GM18507 (cell line): ENCODE measurements at regions not wholly inside any gene's neighbourhood (a gene's known extent, or its start where the extent isn't known, plus 50 kb on each side); places are given as distances from the start of the nearest gene placed in this dataset.

Source experiments
- DNase-seq: peaks from one replicate; pipeline ENCODE4 v3.0.0; 2011; ENCODE audit warnings: low read depth; ENCODE audit not compliant: insufficient read length; ENCODE audit errors: extremely low spot score
- FAIRE-seq: peaks from 2 replicates; lab custom pipeline; 2011; peaks lifted over from hg19 to GRCh38; lab: Jason Lieb, UNC

- no peak for FAIRE-seq
- DNase-seq, result no peak
Observed at GRCh38 chr18:78830826-78831225, 148.8 kb upstream of the SALL3 start.

- FAIRE-seq, result no peak
- no peak for DNase-seq
Observed at GRCh38 chr18:78831603-78832002, 148.0 kb upstream of the SALL3 start.

DNA sequence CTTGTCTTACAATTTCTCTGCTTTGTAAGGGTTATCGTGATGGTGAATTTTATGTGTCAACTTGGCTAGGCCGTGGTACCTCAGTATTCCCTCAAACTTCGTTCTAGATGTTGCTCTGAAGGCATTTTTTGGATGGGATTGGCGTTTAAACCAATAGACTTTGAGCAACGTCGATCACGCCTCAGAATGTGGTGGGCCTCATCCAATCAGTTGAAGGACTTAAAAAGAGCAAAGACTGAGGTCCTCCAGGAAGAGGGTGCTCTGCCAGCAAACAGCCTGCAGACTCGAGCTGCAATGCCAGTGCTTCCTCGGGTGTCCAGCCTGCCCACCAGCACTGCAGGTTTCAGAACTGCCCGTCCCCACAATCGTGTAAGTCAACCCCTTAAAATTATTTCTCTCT is 145.8 kb upstream of the SALL3 start:
- no peak for DNase-seq
- no peak for FAIRE-seq

DNA sequence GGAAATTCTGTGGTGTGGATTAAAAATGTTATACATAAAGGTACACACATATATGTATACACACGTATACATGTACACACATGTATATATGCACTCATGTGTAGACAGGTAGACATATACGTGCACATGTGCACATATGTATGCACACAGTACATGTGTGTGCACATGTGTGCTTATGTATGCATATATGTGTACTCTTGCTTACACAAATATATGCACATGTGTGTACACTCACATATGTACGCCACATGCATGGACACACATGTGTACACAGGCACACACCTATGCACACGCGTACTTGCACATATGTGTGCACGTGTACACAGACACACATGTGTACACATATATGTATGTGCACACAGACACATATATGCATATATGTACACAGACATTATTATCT is 142.8 kb upstream of the SALL3 start:
- FAIRE-seq (no peak), DNase-seq (no peak)

DNA sequence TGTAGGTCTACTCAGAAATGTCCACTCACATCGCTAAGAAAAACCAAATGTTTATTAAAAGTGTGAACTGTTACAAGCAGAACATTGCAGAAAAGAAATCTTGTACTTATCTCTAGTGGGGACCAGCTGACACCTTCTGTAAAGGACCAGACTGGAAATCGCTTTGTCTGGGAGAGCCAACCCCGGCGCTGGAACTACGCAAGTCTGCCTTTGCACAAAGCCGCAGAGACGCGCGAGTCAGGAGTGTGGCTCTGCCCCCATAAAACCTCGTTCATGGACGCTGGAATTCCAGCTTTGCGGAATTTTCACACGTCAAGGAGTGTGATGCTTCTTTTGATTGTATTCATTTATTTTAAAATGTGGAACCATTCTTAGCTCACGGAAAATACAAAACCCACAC is 141.9 kb upstream of the SALL3 start:
- FAIRE-seq, result no peak
- DNase-seq, result no peak

- no peak for FAIRE-seq
Observed at GRCh38 chr18:78838183-78838582, 141.4 kb upstream of the SALL3 start.

DNA sequence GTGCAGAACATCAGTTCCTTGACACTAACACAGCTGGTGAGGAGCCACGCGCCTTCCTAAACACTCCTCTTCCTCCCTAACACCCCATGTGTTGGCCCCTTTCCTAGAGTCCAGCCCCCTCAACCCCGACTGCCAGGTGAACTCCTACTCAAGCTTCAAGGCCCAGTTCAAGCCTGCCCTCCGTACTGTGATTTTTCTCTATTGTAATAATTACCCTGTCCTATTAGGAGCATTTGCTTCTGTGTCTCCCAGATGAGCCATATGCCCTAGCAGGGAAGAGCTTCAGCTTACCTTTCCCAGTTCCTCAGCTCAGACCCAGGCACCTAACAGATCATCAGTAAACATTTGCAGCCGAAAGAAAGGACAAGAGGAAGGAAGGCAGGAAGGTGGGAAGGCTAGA is 130.6 kb upstream of the SALL3 start:
- DNase-seq (no peak), FAIRE-seq (no peak)

More at GRCh38 chr18:78838183-78838582, 141.4 kb upstream of the SALL3 start:
- no peak for DNase-seq

DNA sequence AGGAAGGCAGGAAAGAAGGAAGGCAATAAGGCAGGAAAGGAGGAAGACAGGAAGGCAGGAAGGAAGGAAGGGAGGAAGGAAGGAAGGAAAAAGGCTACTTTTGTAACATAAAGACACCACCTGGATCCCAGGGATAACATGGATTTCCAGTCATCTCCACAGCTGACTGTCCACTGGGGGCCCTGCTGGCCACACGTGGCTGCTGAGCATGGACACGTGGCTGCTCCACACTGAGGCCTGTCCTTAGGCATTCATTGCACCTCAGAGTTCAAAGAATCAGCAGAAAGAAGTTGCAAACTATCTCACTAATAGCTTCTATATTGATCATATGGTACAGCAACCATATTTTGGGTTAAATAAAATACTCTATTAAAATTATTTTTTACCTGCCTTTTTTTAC is 130.2 kb upstream of the SALL3 start:
- FAIRE-seq, result no peak
- DNase-seq, result no peak

- no peak for FAIRE-seq
- DNase-seq, result no peak
Observed at GRCh38 chr18:78853341-78853740, 126.3 kb upstream of the SALL3 start.

DNA sequence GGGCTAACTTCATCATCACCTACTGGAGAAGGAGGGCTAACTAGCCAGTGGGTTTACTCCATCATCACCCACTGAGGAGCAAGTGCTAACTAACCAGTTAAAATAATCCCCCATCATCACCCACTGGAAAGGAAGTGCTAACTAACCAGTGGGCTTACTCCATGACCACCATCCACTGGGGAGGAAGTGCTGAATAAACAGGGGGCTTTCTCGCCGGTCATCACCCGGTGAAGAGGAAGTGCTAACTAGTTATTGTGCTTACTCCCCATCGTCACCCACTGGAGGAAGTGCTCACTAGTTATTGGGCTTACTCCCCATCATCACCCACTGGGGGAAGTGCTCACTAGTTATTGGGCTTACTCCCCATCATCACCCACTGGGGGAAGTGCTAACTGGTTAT is 124.4 kb upstream of the SALL3 start:
- DNase-seq, result no peak
- FAIRE-seq, result no peak

DNA sequence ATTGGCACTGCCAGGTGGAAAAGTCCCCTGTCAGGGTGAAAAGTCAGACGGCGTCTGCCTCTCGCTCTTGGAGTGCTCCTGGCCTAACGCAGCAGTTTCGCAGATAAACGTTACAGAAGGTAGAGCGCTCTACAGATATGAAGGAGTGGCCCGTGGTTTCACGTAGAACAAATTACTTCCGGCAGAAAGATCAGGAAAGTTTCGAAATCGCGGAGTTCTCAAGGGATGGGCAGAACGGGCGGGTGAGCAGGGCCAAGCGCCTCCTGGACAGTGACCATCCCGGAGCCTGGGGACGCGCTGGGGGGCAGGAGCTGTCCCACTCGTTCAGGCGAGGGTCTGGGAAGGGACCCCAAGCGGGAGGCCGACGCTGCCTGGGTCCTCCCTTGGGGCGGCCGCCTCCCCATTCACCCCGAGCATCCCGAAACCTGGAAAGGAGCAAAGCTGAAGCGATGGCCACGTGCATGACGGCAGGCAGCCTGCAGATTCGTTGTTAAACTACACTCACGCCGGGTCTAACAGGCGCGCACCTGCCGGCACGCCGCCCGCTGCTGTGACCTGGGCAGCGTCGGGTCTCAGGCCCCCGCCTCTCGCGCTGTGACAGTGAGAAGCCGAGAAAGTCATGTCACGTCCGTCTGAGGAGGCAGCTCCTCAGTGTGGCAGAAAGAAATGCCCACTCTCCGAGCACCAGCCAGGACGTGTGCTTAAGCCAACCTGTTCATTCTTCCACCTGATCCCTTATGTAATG is 122.9 kb upstream of the SALL3 start:
- no peak for FAIRE-seq
- no peak for DNase-seq

DNA sequence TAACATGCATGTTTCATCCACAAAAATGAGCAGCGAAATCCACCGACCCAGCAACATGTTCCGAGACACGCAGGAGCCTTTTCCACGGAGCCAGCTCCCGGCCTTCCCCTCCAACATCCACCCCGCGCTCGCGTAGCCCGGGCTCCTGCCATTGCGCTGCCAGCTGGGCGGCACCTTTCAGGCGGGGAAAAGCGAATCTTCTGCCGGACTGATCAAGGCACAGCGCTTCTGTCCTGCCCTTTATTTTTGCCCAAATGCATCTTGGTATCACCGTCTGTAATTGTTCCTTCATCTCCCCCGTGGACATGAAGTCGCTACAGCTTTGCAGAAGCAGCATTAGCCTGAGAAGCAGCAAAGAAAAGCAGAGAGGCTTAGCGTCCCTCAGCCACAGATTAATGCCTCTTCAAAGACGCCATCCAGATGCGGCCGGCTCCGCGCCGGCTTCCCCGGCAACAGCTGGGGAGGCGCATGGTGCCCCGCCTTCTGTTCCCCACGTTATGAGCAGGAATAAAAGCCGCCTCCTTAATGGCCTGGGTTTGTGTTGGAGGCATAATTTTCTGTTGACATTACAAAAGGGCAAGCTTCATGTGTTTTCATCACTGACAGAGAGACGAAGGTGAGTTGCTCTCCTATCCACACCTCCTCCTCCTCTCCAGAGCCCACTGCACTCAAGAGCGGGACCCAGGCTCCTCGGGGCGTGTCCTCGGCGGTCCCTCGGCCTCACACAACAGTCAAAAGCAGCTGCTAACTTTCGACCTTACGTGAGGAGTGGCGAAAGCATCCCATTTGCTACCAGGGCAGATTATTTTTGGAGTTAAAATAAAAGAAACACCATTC is 122.1 kb upstream of the SALL3 start:
- no peak for DNase-seq
- no peak for FAIRE-seq

GRCh38 chr18:78859686-78860085 is 119.9 kb upstream of the SALL3 start:
- no peak for DNase-seq
- FAIRE-seq, result no peak

GRCh38 chr18:78860117-78860516 is 119.5 kb upstream of the SALL3 start:
- no peak for FAIRE-seq
- DNase-seq, result no peak

DNA sequence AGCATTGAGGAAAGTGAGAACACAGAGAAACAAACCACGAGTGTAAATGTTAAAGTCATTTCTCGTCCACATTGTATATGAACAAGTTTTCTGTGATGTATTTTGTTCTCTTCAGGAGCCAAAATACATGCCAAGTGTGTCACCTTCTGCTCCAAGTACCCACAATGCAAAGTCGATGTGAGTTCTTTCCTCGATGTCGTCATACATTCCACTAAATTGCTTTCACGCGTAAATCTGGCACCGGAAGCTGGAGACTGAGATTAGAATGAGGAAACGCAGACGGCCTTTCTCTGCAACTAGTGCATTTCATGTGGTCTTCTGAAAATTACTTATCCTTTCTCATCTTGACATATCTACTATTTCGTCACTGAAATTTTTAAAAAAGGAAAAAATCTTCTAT is 118.5 kb upstream of the SALL3 start:
- FAIRE-seq (no peak), DNase-seq (no peak)

DNA sequence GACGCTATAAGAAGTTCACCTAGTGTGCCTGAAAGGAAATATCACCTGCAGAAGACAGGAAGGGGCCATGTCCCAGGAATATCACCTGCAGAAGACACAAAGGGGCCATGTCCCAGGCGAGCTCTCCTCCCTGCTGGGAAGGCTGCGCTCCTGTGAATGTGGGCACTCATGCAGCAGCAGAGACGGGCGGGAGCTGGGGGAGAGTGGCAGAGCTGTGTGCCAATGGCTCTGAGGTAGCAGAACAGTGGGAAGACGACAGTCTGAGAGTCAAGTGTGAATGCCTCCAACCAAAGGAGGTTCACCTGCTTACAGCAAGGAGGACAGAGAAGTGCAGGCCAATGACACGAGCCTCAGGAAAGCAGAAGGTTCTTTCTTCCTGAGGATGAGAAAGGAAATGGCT is 117.9 kb upstream of the SALL3 start:
- DNase-seq (no peak), FAIRE-seq (no peak)

- FAIRE-seq, result no peak
- DNase-seq, result no peak
Observed at GRCh38 chr18:78862395-78862794, 117.2 kb upstream of the SALL3 start.

DNA sequence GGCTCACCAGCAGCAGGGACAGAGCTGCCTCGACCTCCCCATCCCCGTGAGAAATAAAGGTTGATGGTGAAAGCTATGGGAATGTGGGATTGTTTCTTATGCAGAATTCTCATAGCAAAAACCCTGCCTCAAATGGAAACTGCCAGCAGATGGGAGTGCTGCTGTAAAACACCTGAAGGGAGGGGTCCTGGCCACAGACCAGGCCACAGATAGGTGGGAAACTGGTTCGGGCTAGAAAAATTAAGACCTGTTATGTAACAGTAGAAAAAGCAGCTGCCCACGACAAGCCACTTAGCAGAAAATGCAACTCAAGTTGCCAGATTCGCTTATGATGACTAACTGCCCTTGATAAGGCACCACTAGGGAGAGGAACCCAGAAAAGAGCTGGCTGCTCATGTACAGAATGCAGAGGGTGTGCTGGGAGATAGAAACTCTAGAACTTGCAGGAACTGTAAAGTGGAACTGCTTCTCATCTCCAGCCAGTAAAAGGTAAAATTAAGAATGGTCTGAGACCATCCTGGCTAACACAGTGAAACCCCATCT is 114.5 kb upstream of the SALL3 start:
- no peak for DNase-seq
- FAIRE-seq, result no peak

DNA sequence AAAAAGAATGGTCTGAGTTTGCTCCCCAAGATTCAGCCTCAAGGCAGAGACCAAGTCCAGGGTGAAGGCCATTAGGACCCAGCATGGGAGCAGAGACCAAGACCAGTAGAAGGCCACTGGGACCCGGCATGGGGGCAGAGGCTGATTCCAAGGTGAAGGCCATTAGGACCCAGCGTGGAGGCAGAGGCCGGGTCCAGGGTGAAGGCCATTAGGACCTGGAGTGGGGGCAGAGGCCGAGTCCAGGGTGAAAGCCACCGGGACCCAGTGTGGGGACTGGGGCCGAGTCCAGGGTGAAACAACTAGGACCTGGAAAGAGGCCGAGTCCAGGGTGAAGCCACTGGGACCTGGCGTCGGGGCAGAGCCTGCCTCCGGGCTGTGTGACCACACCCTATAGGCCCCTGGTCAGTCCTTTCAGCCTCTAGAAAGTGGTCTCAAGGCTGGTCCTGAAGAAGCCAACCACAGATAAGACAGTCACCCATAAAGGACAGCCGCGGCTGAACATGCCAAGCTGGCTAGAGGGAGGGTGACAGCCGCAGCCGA is 113.8 kb upstream of the SALL3 start:
- FAIRE-seq, result no peak
- no peak for DNase-seq

- DNase-seq (no peak), FAIRE-seq (no peak)
Observed at GRCh38 chr18:78867131-78867530, 112.5 kb upstream of the SALL3 start.
